ENCODE measurements at regions not wholly inside any gene's neighbourhood (a gene's known extent, or its start where the extent isn't known, plus 50 kb on each side); places are given as distances from the start of the nearest gene placed in this dataset.

GRCh38 chr21:33158654-33159053 lies 71.1 kb upstream of the IFNAR2 start:
- no peak for TF ChIP-seq POLR2A (IDR thresholded peaks at IDR 0.05)
- no peak for TF ChIP-seq CTCF (IDR thresholded peaks at IDR 0.05)
- no peak for TF ChIP-seq EP300 (IDR thresholded peaks at IDR 0.05)

Data from ovary (tissue), 3 donors.